HG03432 (cell line): ENCODE measurements at regions not wholly inside any gene's neighbourhood (a gene's known extent, or its start where the extent isn't known, plus 50 kb on each side); places are given as distances from the start of the nearest gene placed in this dataset.

ENCODE experiments used
- ATAC-seq: cut with Tn5 transposase; IDR thresholded peaks from one replicate; pipeline ENCODE4 v1.9.1; 2021; ENCODE audit warnings: mild to moderate bottlenecking, moderate library complexity; ENCODE audit not compliant: unreplicated experiment

DNA sequence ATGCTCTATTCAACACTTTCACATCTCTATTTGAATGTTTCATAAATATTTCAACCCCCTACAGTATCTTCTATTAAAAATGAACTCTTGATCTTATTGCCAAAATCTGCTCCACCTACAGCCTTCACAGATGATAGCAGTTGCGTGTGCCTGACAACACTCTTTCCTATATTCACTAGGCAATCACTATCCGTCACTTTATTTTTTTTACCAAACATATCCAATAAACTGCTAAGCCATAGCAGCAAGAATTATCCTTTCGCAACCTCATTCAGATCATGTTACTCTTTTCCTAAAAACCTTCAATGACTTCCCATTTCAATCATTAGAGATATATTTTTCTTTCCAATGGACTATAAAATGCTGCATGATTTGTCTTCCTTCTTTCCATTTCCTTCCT is 629.8 kb upstream of the PCDH9 start:
- no peak for ATAC-seq

DNA sequence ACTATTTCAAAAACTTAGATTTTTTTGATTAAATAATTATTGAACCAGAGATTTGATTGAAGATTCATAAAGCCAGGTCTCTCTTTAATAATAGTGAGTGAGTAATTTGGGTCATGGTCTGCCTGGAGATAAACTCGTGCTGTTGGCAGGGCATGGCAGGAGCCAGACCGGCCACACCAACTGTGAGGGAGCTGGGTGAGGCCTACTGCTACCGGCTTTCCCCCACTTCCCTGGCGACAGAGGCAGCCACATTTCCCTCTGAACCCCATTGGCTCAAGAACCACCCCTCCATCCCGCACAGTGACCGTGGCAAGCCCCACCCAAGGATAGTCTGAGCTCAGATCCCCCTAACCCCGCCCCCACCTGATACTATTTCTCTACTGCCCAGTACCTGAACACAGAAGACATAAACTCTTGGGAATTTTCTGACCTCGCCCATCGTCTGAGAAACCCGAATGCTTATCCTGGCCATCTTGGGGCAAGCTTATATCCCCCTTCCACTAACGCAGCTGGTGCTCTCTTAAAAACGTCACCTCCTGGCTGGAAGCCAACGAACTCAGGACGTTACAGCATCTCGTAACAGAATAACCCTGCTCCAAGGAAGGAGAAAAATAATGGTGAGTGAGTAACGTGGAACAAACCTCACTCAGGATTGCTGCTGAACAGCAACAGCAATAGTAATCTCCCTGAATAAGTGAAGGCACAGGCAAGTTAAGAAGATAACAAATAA is 627.6 kb upstream of the PCDH9 start:
- no peak for ATAC-seq

DNA sequence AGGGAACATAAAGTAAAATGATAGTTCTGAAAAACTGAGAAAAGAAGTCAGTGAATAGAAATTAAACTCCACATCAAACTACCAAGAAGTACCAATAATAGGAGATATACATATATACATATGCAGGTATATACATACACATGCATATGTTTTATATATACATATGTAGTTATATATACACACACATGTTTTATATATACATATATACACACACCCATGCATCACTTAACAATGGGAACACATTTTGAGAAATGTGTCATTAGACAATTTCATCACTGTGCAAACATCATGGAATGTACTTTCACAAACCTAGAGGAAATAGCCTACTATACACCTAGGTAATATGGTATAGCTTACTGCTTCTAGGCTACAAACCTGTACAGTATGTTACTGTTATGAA is 626.8 kb upstream of the PCDH9 start:
- no peak for ATAC-seq

DNA sequence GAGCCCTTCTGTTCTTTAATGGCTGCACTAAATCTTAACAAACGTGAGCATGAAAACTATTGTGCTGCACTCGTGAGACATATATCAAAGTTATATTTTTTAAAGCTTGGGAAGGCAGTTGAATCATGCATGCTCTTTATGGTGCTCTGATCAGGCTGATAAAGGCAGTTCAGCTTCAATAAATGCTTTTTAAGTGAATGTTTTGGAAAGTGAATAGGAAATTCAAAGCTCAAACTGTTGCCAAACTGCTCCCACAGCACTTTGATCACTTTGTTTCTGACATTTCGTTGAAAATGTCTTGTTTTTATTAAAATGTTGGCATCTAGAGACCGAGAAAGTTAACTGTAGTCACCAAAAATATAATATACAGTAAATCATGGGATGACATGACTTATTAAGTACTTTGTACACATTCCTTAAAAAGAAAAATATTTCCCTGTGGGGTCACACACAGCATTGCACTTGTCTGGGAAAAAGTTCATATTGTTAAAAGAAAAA is 625.7 kb upstream of the PCDH9 start:
- ATAC-seq, result no peak

DNA sequence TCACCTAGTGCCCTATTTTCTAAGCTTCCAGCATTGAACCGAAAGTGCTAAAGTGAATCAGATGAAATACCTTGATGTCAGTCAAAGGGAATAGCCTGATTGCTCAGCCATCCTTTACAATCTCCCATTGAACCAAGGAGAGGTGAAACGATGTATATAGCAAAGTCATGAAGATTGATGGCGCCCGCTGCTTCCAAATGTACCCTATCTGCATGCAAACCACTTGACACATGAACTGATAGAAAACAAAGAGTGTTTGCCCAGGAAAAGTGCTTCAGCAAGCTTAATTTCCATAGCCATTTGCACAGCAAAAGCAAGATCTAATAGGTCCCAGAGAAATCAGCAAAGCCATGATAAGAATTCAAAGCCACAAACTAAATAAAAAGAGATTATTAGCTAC is 624.9 kb upstream of the PCDH9 start:
- no peak for ATAC-seq

DNA sequence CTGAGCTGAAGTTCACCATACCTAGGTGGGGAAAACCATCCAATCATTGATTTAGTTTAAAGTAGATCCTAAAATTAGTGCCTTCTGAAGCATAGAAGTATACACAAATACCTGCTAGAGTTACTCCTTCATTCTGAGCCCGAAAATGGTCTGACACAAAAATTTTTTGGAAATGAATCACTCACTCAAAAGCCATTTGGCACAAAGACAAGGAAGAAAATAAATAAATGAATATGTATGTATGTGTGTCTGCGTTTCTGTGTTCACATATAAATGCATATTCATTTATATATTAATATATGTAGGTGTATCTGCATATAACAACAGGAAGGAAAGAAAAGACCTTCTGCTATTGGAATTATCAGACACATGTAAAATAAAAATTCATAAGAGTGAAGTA is 614.4 kb upstream of the PCDH9 start:
- no peak for ATAC-seq

DNA sequence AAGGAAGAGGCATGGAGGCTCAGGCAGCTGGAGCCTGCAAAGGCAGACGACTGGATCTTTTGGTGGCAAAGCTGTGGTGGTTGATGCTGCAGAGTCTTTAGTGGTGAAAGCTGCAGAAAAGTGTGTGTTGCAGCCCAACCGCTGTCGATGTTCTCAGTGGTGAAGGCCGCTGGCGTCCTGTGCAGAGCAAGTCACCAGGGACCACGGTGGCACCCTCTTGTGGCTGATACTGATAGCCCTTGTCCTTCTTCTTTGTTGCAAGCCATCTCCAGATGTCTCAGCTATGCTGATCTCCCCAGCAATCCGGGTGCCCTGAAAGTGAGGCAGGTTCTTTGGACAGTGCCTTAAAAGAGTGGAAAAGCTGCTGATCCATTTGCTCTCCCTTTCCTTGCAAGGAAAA is 610.9 kb upstream of the PCDH9 start:
- ATAC-seq, result peak; percentile 54

DNA sequence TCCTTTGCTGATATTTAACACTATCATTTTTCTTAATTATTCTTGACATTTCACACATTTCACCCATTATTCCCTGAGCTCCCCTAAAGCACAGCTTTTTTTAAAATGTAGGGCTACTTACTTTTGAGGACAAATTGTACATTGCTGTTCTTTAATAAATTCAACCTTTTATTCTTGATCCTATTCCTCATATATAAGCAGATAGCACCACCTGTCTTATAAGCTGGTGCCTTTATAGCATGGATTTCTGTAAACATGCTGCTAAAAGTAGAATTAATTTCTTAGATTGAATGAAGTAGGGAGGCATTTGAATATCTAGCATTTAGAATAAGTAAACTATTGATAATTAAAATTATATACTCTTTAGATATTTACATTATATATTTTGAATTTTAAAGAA is 603.4 kb upstream of the PCDH9 start:
- no peak for ATAC-seq

DNA sequence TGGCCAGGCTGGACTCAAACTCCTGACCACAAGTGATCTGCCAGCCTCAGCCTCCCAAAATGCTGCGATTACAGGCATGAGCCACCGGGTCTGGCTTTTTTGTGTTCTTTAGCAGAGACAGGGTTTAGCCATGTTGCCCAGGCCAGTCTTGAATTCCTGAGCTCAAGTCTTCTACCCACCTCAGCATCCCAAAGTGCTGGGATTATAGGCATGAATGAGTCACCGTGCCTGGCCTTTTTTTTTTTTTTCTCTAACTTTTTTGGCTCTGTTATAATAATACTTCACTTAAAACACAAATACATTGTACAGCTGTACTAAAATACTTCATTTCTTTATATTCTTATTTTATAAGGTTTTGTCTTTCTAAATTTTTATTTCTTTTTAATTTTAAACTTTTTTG is 599.5 kb upstream of the PCDH9 start:
- no peak for ATAC-seq

DNA sequence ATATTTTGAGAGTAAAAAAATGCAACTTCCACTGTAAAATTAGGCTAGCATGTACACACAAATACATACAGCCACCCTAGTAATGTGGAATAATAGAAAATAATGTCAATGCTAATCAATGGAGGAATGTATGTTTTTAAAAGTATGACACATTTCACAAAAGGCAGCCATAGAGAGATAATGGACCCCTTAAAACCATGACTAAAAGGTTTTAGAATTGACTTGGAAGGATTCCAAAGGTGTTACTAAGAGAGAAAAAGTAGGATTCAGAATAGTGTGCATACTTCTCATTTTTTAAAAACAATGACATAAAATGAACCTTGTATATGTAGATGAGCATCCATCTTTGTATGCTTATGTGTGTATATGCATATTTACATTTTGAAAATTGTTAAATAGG is 597.9 kb upstream of the PCDH9 start:
- ATAC-seq, result no peak

DNA sequence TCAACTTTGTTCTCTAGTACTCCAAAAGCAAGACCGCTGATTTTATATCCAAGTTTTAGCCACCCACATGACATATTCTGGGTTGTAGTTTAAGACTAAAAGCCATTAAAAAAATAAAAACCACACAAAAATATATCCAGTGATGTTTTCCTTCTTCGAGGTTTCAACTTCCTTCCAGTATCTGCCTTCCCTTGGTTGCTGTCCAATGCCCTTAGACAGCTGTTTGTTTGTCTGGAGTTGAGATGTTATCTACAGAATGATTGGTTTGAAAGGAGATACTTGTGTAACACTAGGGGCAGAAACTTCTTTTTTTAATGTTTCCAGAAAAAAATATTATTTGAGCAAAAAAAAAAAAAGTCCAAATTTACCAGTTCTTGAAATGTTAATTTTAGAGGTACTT is 591.5 kb upstream of the PCDH9 start:
- ATAC-seq, result no peak

DNA sequence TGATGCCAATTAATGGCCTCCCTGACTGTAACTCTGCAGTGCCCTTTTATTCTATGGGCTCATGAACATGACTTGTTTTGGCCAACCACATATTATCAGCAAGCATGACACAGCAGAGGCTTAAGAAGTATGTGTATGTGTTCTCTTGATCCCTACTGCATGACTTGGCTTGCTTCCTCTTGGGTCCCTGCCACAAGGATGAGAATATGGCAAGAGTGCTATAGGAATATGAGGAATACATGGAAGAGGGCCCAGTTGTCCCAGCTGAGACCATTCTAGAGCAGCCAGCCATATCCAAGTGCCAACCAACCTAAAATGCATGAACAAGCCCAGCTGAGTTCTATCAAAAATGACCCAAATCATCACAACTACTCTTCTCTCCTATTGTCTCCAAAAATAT is 576.7 kb upstream of the PCDH9 start:
- no peak for ATAC-seq

DNA sequence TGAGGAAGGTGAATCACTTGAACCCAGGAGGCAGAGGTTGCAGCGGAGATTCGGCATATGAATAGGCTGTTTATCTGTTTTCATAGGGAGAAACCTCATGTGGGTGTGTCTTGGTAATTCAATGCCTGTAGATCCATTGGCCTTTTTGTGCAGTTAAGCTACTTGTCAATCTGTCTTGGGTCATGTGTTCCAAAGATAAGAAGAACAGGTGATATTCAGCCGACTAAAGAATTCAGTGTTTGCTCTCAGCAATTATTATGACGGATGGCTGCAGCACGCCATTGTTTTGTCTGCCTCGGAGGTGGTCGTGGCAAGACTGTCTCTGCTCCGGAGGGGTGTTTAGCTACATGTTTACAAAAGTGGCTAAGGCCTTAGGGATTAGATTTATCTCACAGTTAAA is 573.0 kb upstream of the PCDH9 start:
- ATAC-seq, result no peak

DNA sequence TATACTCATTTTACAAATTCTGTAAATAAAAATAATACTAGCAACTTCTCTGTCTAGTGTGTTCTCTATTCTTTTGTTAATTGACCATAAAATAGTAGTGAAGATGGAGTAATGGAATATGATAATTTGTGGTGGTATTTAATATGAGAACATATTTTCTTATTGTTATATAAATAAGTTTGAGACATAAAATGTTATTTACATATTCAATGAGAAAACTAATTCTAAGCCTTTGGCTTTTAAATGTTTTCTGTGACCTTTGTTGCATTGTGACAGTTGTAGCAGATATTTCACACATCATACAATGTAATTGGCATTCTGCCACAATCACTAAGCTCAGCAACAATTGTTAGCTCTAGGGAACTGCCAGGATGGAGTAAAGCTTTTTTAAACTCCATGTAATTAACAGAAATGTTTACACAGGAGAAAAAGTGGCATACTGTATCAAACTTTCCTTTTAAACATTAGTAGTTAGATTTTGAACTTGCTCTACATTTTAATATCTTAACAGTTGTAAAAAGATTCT is 562.1 kb upstream of the PCDH9 start:
- ATAC-seq, result no peak

DNA sequence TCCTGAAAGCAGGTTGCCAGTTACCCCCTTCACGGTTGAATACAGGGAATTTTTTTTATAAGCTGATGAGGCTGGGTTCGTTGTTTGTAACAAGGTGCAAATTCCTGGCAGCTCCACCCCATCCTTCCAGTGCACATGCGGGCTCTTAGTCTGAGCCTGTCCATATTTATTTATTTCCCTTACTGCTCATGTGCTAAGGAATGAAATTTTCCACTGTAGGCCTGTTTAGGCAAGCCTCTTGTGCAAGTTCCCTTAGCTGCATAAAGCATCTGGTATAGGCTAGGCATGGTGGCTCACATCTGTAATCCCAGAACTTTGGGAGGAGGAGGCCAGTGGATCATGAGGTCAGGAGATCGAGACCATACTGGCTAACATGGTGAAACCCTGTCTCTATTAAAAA is 560.9 kb upstream of the PCDH9 start:
- ATAC-seq, result no peak

DNA sequence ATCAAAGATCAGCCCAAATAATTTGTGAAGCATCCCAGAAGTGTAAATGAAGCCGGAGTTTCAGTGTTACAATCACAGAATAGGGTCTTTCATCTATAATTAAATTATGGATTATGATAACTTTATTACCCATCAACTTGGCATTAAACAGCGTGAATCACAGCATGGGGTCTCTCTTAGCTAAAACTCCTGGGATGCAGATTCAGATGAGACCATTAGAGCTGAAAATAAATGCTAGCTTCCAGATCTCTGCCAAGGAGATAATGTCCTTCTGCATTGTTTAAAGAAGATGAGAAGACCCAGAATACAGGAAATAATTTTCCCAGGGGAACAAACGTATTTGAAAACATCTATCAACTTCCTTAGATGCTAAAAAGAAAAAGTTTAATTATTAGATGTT is 546.0 kb upstream of the PCDH9 start:
- no peak for ATAC-seq

DNA sequence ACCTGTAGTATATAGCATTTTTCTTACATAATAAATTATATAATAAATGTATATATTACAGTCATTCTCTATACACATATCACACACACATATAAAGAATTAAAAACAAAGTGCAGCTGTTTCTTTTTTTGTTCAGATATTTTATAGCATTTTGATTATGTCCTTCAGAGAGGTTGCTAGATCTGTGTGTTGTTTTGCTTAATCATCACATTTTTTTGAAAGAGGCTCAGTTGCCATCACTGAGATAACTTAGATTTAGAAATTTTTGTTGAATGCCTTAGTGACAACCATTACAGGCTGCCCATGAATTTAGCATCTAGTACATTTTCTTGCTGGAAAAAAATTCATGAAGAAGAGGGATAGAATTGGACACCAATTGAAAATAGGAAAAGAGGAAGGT is 545.2 kb upstream of the PCDH9 start:
- no peak for ATAC-seq

DNA sequence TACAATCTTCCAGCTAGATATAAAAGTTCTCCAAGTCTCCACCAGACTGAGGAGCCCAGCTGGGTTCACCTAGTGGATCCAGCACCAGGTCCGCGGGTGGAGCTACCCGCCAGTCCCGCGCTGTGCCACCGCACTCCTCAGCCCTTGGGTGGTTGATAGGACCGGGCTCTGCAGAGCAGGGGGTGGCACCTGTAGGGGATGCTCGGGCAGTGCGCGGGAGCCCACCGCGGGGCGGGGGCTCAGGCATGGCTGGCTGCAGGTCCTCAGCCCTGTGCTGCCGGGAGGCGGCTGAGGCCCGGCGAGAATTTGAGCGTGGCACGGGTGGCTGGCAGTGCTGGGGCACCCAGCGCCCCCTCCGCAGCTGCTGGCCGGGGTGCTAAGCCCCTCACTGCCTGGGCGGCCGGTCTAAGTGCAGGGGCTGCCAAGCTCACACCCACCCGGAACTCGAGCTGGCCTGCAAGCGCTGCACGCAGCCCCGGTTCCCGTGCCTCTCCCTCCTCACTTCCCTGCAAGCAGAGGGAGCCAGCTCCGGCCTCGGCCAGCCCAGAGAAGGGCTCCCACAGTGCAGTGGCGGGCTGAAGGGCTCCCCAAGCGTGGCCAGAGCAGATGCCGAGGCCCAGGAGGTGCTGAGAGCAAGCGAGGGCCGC is 542.8 kb upstream of the PCDH9 start:
- no peak for ATAC-seq

DNA sequence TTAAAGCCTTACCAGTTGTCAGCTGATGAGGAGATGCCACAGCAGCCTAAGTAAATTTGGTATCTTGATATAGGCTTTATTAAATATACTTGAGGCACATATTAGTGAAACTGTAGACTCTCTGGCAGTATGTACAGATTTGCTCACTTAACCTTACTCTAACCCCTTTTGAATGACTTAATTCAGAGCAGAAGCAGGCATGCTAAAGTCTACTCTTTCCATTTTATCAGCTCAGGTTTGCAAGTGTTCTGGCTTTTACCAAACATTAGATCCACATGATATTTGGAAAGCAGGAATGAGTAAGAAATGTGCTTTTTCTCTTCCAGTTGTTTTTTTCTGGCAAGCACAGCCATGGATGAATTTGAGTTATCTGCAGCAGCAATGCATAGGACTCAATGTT is 541.0 kb upstream of the PCDH9 start:
- ATAC-seq, result no peak

DNA sequence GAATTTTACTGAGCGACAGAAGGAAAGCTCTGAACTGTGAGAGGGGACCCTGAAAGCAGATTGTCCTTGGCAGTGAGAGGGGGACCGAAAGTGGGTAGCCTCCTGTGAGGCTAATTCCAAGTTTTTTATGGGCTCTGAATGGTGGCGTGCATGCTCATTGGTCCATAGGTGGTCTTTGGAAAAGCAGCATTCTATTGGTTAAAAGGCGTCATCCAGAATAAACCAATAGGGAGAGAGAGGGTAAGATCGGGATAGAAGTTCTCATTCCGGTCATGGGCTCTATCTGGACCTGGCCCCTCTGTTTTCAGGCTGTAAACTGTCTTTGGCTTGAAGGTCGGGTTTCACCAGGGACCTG is 539.8 kb upstream of the PCDH9 start:
- no peak for ATAC-seq

DNA sequence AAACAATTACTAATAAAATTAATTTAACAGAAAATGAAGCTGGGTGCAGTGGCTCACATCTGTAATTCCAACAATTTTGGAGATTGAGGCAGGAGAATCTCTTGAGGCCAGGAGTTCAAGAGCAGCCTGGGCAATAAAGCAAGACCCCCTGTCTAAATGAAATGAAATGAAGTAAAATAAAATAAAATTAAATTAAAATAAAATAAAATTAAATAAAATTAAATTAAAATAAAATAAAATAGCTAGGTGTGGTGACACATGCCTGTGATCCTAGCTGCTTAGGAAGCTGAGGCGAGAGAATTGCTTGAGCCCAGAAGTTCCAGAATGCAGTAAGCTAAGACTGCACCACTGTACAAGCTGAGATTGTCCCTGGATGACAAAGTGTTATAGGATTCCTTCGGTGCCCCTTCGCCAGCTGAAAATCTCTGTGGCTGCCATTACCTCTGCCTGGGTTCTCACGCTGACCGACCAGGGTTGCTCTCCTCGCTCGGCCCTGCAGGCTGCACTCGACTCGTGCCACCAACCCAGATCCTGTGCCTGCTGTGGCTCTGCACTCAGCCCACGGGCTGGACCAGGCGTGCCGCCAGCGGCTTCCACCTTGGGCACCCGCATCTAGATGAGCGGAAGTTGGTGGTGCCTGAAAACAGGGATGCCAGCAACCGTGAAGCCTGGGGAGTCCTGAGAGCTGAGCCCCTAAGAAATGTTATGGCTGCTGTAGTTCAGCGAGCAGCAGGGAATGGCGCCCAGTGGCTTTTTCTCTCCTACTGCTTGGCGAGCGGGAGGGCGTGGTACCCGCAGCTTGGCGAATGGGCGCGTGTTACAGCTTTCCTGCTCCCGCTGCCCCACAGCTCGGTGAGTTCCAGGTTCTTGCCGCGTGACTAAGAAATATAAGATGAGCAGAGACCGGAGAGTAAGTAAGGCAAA is 539.2 kb upstream of the PCDH9 start:
- no peak for ATAC-seq

DNA sequence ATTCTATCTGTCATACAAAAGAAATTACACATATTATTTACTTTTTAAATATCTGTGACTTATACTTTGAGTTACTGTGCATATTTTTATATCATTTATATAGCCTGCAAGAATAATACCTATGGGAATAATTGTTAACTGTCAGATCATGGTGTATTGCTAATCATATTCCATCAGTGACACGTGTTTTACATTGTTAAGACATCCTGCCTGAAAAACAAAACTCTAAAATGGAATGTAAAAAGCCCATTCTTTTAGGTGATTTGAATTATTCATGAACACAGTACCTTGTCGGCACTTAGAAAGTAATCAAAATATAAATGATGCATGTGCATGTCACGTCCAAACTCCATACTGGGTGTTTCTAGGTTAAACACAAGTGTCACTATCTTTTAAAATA is 533.8 kb upstream of the PCDH9 start:
- ATAC-seq, result no peak
